Heart right ventricle (tissue), 16 donors: ENCODE measurements at regions not wholly inside any gene's neighbourhood (a gene's known extent, or its start where the extent isn't known, plus 50 kb on each side); places are given as distances from the start of the nearest gene placed in this dataset.

ENCODE experiments used
- ATAC-seq, 8 donors: fragments of 200-7000 bp; cut with Tn5 transposase; one replicate each; pipeline ENCODE4 v1.9.1; 2020; ENCODE audit warnings: mild to moderate bottlenecking in 8 of 8, moderate library complexity in 8 of 8, moderate number of reproducible peaks in 1 of 8
- DNase-seq, 2 donors: peaks; one replicate each; pipeline ENCODE4 v3.0.0-alpha.2; 2020
- H3K27ac ChIP-seq, 10 donors: fragments of 200-600 bp; sonication (generic) in 2 of 10; one replicate each; pipeline versions ENCODE4 v1.5.0 to v1.8.0; 2020 to 2022; ENCODE audit warnings: mild to moderate bottlenecking in 3 of 10
- H3K27me3 ChIP-seq, 7 donors: fragments of 200-600 bp; one replicate each; pipeline ENCODE4 v1.8.0; 2021 to 2022; ENCODE audit warnings: mild to moderate bottlenecking in 2 of 7
- H3K36me3 ChIP-seq, 9 donors: fragments of 200-600 bp; sonication (generic) in 1 of 9; one replicate each; pipeline versions ENCODE4 v1.5.0 to v1.8.0; 2020 to 2022; ENCODE audit warnings: mild to moderate bottlenecking in 2 of 9
- H3K4me1 ChIP-seq, 9 donors: fragments of 200-600 bp; sonication (generic) in 1 of 9; one replicate each; pipeline versions ENCODE4 v1.5.0 to v1.8.0; 2020 to 2022; ENCODE audit warnings: mild to moderate bottlenecking in 4 of 9
- H3K4me3 ChIP-seq, 10 donors: fragments of 200-600 bp; sonication (generic) in 2 of 10; one replicate each; pipeline versions ENCODE4 v1.5.0 to v1.8.0; 2020 to 2022; ENCODE audit warnings: mild to moderate bottlenecking in 7 of 10, moderate library complexity in 2 of 10
- H3K9me3 ChIP-seq, 11 donors: fragments of 200-600 bp in 10 of 11; sonication (generic) in 2 of 11; one replicate each; pipeline versions ENCODE4 v1.5.0 to v1.8.0; 2013 to 2022; ENCODE audit warnings: mild to moderate bottlenecking in 2 of 11, control low read depth in 1 of 11, moderate library complexity in 1 of 11
- WGBS, 2 donors: extraction: QIAGEN DNeasy Blood & Tissue Kit; methylation state at CpG; one replicate each; pipeline ENCODE4 v1.1.7; 2013; ENCODE audit warnings: inconsistent platforms in 1 of 2; 5-methylcytosine and 5-hydroxymethylcytosine counted together
- intact Hi-C, 10 donors: fragments of 100-400 bp; cut with DNase I; formaldehyde crosslinking; loops; one replicate each; pipeline versions ENCODE4 v1.11.1 to v1.14.2; 2022
- TF ChIP-seq, protein P1 (sequence below), 9 donors: fragments of 200-600 bp; sonication (generic) in 2 of 9; IDR thresholded peaks; one replicate each; pipeline versions ENCODE4 v1.5.0 to v1.8.0; 2021 to 2022; ENCODE audit warnings: antibody characterized with exemption in 9 of 9, mild to moderate bottlenecking in 5 of 9, moderate library complexity in 1 of 9
- donor health status: Arrhythmogenic right ventricular cardiomyopathy.
- donor health status: ischemic (EF 13 %, LVEDD 7.1; RV severe dilation, severe dysfunction).
- donor health status: healthy with polysubstance abuse.
- donor health status: DM: no; HTN: yes; CAD: no.
- donor health status: DM: no; HTN: no; CAD: no.
- donor health status: ischemic (EF 25% LVEDD 6.9; RV normal size, moderate dysfunction).
- donor health status: ischemic (EF 25% LVEDD 5.7; RV mildly dilated, moderate dysfunction).
- donor health status: healthy.
- donor health status: DM: yes; HTN: yes; CAD: no.
- donor health status: Ischemic cardiomyopathy.
- donor health status: ischemic (EF 35%, LVEDD 5.7; RV mildly dilated, moderate dysfunction).
- donor health status: nonischemic (EF 11% LVEDD 7.7; RV severe dilation, severe dysfunction).
- donor health status: DM: yes; HTN: yes; CAD: no.
- donor health status: PGD.
- donor health status: ischemic (EF 29% LVEDD 5.4; RV normal size, mild dysfunction).
- donor health status: nonischemic (EF 23%, LVEDD 6.1; RV moderate dilation, normal function).

DNA sequence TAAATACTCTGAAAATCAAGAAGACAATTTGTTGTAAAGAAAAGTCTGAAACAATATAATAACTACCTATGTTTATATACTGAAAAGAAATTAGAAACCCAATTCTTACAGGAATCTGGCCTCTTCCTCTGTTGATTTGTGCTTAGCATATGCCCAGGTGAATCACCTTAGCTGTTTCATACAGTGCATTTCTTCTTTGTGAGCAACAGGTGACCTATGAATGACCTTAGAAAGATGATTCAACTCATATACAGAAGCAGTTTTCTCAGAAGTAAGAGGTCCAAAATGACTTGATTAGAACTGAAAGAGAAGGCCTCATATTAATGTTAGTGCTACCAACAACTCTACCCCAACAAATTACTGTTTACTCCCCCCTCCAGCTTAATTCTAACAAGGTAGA, 419.5 kb upstream of the ID4 start:
- TF ChIP-seq, protein P1, sequence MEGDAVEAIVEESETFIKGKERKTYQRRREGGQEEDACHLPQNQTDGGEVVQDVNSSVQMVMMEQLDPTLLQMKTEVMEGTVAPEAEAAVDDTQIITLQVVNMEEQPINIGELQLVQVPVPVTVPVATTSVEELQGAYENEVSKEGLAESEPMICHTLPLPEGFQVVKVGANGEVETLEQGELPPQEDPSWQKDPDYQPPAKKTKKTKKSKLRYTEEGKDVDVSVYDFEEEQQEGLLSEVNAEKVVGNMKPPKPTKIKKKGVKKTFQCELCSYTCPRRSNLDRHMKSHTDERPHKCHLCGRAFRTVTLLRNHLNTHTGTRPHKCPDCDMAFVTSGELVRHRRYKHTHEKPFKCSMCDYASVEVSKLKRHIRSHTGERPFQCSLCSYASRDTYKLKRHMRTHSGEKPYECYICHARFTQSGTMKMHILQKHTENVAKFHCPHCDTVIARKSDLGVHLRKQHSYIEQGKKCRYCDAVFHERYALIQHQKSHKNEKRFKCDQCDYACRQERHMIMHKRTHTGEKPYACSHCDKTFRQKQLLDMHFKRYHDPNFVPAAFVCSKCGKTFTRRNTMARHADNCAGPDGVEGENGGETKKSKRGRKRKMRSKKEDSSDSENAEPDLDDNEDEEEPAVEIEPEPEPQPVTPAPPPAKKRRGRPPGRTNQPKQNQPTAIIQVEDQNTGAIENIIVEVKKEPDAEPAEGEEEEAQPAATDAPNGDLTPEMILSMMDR (IDR thresholded peaks at IDR 0.05) = no peak

DNA sequence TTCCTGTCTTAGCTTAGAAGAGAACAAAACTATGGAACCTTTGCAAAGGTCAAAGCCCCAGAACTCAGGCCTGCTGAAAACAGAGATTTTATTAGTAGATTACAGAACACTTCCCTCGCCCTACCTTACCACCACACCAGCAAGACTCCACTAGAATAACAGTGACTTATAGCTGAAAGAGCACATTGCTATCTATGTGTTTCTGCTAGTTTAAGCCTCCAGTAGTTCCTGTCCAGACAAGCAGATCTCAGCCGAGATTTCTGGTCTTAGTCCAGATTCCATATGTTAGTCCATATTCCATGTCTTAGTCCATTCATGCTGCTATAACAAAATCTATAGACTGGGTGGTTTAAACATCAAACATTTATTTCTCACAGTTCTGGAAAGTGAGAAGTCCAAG, 412.3 kb upstream of the ID4 start:
- Histone ChIP-seq H3K9me3 (peaks cover 0 to 19% (median 0%) of the 10 kb centered on the region in 11 donors), H3K4me3 (no peak overlapping the region), H3K36me3 (no peaks in the 10 kb centered on the region), H3K4me1 (no peaks in the 10 kb centered on the region), H3K27me3 (no peaks in the 10 kb centered on the region), H3K27ac (no peak overlapping the region)
- TF ChIP-seq, protein P1 (IDR thresholded peaks at IDR 0.05) = no peak
- no peak for ATAC-seq
- intact Hi-C loops = no loop called here
- DNase-seq = no peak
- 82 to 93% methylated on average over 2 of the region's 2 CpGs for WGBS, 2 donors

More for the DNA sequence above, 419.5 kb upstream of the ID4 start:
- Histone ChIP-seq H3K4me3 (no peak overlapping the region), H3K4me1 (no peaks in the 10 kb centered on the region), H3K27me3 (no peaks in the 10 kb centered on the region), H3K9me3 (peaks cover 0 to 27% (median 2%) of the 10 kb centered on the region in 11 donors), H3K27ac (no peak overlapping the region), H3K36me3 (no peaks in the 10 kb centered on the region)
- DNase-seq (no peak), ATAC-seq (no peak)
- intact Hi-C loops = no loop called here

DNA sequence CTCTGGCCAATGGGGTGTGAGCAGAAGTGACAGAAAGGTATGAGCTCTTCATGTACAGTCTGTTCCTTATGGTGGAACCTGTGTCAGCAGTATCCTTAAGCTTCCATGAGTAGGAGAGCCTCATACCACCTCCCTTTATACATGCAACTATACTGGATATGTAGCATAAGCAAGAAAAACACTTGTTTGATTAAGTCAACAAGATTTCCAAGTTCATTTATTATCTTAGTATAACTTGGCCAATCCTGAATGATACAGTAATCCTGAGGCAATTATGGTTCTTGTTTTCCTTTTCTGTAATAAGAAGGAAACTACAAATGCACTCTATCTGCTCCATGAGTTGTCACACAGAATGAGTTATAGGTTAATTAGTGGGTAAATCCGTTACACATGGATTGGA, 409.6 kb upstream of the ID4 start:
- Histone ChIP-seq H3K27ac (no peak overlapping the region), H3K9me3 (peaks cover 0 to 15% (median 0%) of the 10 kb centered on the region in 11 donors), H3K36me3 (no peaks in the 10 kb centered on the region), H3K4me3 (no peak overlapping the region), H3K27me3 (no peaks in the 10 kb centered on the region), H3K4me1 (no peaks in the 10 kb centered on the region)
- ATAC-seq = no peak
- intact Hi-C loops = no loop called here
- TF ChIP-seq, protein P1 (IDR thresholded peaks at IDR 0.05) = no peak
- WGBS, 2 donors = 68 to 77% methylated on average over 1 of the region's 1 CpG
- no peak for DNase-seq

DNA sequence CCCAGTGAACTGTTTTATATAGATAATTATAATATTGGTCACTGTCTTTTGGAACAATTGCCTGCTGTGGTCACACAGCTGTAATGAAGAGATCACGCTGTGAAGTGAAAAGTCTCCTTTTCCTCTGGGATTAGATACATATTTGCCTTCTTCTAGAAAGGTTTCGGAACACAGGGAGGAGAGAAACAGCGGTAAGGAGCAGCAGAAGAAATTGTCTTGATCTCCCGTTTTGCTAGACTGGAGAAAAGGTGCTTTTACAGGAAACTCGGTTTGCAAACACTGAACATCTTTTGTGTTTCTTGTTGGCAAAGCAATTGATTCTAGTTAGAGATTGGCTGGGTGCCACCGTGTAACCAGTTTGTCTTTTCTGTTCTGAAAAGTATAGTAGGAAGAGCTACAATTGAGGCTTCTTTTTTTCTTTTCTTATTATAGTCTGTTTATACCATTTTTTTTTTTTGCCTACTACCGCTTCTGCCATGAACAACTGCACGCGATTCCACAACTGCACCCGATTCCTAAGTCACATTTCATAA, 404.1 kb upstream of the ID4 start:
- no peaks in the 10 kb centered on the region for H3K4me1 ChIP-seq
- no peaks in the 10 kb centered on the region for H3K27me3 ChIP-seq
- no peak for DNase-seq
- ATAC-seq = no peak
- H3K36me3 ChIP-seq = no peaks in the 10 kb centered on the region
- intact Hi-C loops = no loop called here
- TF ChIP-seq, protein P1 (IDR thresholded peaks at IDR 0.05) = no peak
- no peak overlapping the region for H3K27ac ChIP-seq
- H3K4me3 ChIP-seq = no peak overlapping the region
- WGBS, 2 donors = 62 to 67% methylated on average over 10 of the region's 10 CpGs
- peaks cover 0 to 9% (median 0%) of the 10 kb centered on the region in 11 donors for H3K9me3 ChIP-seq
